OCI-LY7 (cell line): ENCODE measurements at regions not wholly inside any gene's neighbourhood (a gene's known extent, or its start where the extent isn't known, plus 50 kb on each side); places are given as distances from the start of the nearest gene placed in this dataset.

Experiments used
- EZH2phosphoT487 ChIP-seq: fragments of 200-600 bp; sonication (generic); IDR thresholded peaks from 2 replicates; pipeline ENCODE4 v1.6.1; 2018; ENCODE audit warnings: low read depth, borderline replicate concordance, mild to moderate bottlenecking, mixed run types, antibody characterized with exemption, low read length, moderate library complexity, mixed read lengths
- TF ChIP-seq, protein P1 (sequence below): fragments of 200-600 bp; sonication (generic); conservative IDR thresholded peaks from 2 replicates; pipeline ENCODE4 v1.5.1; 2014; ENCODE audit warnings: mild to moderate bottlenecking, antibody characterized with exemption, low read length, moderate library complexity, mixed read lengths

DNA sequence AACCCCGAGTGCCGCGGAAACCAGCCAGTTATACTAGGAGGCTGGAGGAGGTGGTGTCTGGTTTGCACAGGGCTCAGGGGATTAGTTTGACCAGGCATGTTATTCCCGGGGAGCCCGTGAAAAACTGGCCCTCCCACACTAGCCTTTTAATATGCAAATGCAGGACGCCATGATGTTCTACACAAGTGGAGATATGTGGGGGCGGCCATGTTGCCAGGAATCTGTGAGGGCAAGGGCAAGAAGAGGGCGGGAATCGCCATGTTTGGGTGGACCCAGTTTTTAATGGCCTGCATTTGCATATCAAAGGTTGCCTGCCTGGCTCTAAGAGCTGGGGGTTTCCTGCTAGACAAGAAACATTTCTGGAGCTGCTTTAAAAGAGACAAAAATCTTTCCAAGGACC lies 940.7 kb downstream of the CDH18 start:
- TF ChIP-seq, protein P1, sequence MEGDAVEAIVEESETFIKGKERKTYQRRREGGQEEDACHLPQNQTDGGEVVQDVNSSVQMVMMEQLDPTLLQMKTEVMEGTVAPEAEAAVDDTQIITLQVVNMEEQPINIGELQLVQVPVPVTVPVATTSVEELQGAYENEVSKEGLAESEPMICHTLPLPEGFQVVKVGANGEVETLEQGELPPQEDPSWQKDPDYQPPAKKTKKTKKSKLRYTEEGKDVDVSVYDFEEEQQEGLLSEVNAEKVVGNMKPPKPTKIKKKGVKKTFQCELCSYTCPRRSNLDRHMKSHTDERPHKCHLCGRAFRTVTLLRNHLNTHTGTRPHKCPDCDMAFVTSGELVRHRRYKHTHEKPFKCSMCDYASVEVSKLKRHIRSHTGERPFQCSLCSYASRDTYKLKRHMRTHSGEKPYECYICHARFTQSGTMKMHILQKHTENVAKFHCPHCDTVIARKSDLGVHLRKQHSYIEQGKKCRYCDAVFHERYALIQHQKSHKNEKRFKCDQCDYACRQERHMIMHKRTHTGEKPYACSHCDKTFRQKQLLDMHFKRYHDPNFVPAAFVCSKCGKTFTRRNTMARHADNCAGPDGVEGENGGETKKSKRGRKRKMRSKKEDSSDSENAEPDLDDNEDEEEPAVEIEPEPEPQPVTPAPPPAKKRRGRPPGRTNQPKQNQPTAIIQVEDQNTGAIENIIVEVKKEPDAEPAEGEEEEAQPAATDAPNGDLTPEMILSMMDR, result no peak
- TF ChIP-seq EZH2phosphoT487, result no peak
